K562 (cell line): ENCODE measurements at regions not wholly inside any gene's neighbourhood (a gene's known extent, or its start where the extent isn't known, plus 50 kb on each side); places are given as distances from the start of the nearest gene placed in this dataset.

Experiments used
- ATAC-seq: fragments of 200-7000 bp; cut with Tn5 transposase; 3 replicates; pipeline ENCODE4 v1.9.1; 2020; ENCODE audit warnings: moderate library complexity
- BruUV-seq: library from RNA; stranded (reverse); fragments of 400-500 nt; replicated peaks from 2 replicates; lab custom pipeline; 2021; lab: Mats Ljungman, UMichigan
- CTCF ChIA-PET: fragments of 300-600 bp; formaldehyde crosslinking; extraction: SDS; loops from one replicate; lab custom pipeline; 2021; ENCODE audit warnings: low intra/inter-chr PET ratio; lab: Yijun Ruan, JAX
- POLR2A ChIA-PET: fragments of 300-600, 350-650 bp; sonication (Branson Sonifier 250); formaldehyde crosslinking; extraction: SDS; loops from one replicate; lab custom pipeline; 2021; ENCODE audit warnings: antibody characterized with exemption, inconsistent platforms; lab: Yijun Ruan, JAX
- DNase-seq, 4 experiments: peaks; one replicate each; pipeline versions ENCODE4 v3.0.0 to v3.0.0-alpha.2; 2011 to 2018; ENCODE audit warnings: low spot score in 3 of 4, mixed read lengths in 3 of 4; ENCODE audit errors: extremely low read depth in 1 of 4
- FAIRE-seq: peaks from 2 replicates; lab custom pipeline; 2011; peaks lifted over from hg19 to GRCh38; lab: Jason Lieb, UNC
- H2AFZ ChIP-seq: 2 replicates; pipeline ENCODE4 v1.6.0; 2011; ENCODE audit warnings: low read depth, low read length, control low read depth, inconsistent platforms
- H3K27ac ChIP-seq: fragments of 200-600 bp; 3 replicates; pipeline ENCODE4 v1.8.0; 2011; ENCODE audit warnings: low read depth, mild to moderate bottlenecking, control low read depth, inconsistent platforms, low read length, moderate library complexity, mixed read lengths; ENCODE audit errors: extremely low read depth
- H3K27me3 ChIP-seq, 2 experiments: fragments of 300-600 bp in 1 of 2; 2 replicates in 1 of 2; 3 replicates in 1 of 2; pipeline versions ENCODE4 v1.6.0 to v1.8.0; 2011; ENCODE audit warnings: inconsistent platforms in 2 of 2, low read length in 2 of 2, mild to moderate bottlenecking in 1 of 2, mixed read lengths in 1 of 2, moderate library complexity in 1 of 2; ENCODE audit not compliant: control insufficient read depth in 2 of 2, insufficient read depth in 2 of 2
- H3K36me3 ChIP-seq: fragments of 300-600 bp; 3 replicates; pipeline ENCODE4 v1.8.0; 2011; ENCODE audit warnings: mild to moderate bottlenecking, low read length, inconsistent platforms; ENCODE audit not compliant: control insufficient read depth, insufficient read depth
- H3K4me1 ChIP-seq, 2 experiments: fragments of 200-600 bp in 1 of 2; replicated peaks in 1 of 2; 2 replicates in 1 of 2; 3 replicates in 1 of 2; pipeline versions ENCODE4 v1.5.1 to v1.8.0; 2011; ENCODE audit warnings: inconsistent platforms in 2 of 2, low read length in 2 of 2, mild to moderate bottlenecking in 1 of 2, mixed read lengths in 1 of 2, moderate library complexity in 1 of 2; ENCODE audit not compliant: control insufficient read depth in 2 of 2, insufficient read depth in 2 of 2
- H3K4me2 ChIP-seq: 2 replicates; pipeline ENCODE4 v1.6.1; 2011; ENCODE audit warnings: low read length, control low read depth, inconsistent platforms, mixed read lengths; ENCODE audit not compliant: insufficient read depth
- H3K4me3 ChIP-seq: fragments of 200-600 bp; sonication (generic), shearing (Covaris generic); 2 replicates; pipeline ENCODE4 v1.5.1; 2016; ENCODE audit warnings: control low read depth, inconsistent platforms
- H3K79me2 ChIP-seq: fragments of 200-600 bp; 3 replicates; pipeline ENCODE4 v1.8.0; 2011; ENCODE audit warnings: low read length, inconsistent platforms; ENCODE audit not compliant: control insufficient read depth, insufficient read depth
- H3K9ac ChIP-seq, 2 experiments: 2 replicates each; pipeline versions ENCODE4 v1.6.0 to v1.6.1; 2011; ENCODE audit warnings: low read depth in 2 of 2, low read length in 2 of 2, control low read depth in 1 of 2, inconsistent platforms in 1 of 2, mild to moderate bottlenecking in 1 of 2, mixed read lengths in 1 of 2; ENCODE audit not compliant: insufficient read depth in 1 of 2
- H3K9me1 ChIP-seq: one replicate; pipeline ENCODE4 v1.6.0; 2011; ENCODE audit warnings: inconsistent platforms, mild to moderate bottlenecking, low read length, moderate library complexity; ENCODE audit not compliant: control insufficient read depth, insufficient read depth
- H3K9me3 ChIP-seq: replicated peaks from 2 replicates; pipeline ENCODE4 v1.5.1; 2011; ENCODE audit warnings: low read depth, low read length, inconsistent platforms; ENCODE audit not compliant: control insufficient read depth, insufficient read depth
- H4K20me1 ChIP-seq: replicated peaks from 2 replicates; pipeline ENCODE4 v1.6.1; 2011; ENCODE audit warnings: low read length, inconsistent platforms, mixed read lengths; ENCODE audit not compliant: control insufficient read depth, insufficient read depth
- BACH1 ChIP-seq: fragments of 200-800 bp; sonication (Bioruptor generic); IDR thresholded peaks from 2 replicates; pipeline ENCODE4 v1.6.1; 2016; ENCODE audit warnings: missing genetic modification characterization, missing compliant biosample characterization
- CHD2 ChIP-seq: IDR thresholded peaks from 2 replicates; pipeline ENCODE4 v1.6.1; 2011; ENCODE audit warnings: low read depth, low read length
- POLR3G ChIP-seq: IDR thresholded peaks from 2 replicates; pipeline ENCODE4 v1.6.1; 2011; ENCODE audit not compliant: insufficient read length, insufficient replicate concordance; ENCODE audit errors: extremely low read depth
- SRF ChIP-seq, 2 experiments: fragments of 250-450, 450-650 bp in 1 of 2; sonication (Bioruptor Pico) in 1 of 2; sonication (generic) in 1 of 2; formaldehyde crosslinking; IDR thresholded peaks; 2 replicates each; pipeline versions ENCODE4 v1.5.0 to v1.5.1; 2020 to 2022; ENCODE audit warnings: mild to moderate bottlenecking in 1 of 2, missing genetic modification reagents in 1 of 2
- ZNF780A ChIP-seq: fragments of 250-450 bp; sonication (Bioruptor Pico); IDR thresholded peaks from 2 replicates; pipeline ENCODE4 v1.5.0; 2021; ENCODE audit warnings: mild to moderate bottlenecking
- WGBS: fragments of 100-300 bp; shearing (Covaris generic); methylation state at CpG from one replicate; pipeline ENCODE4 v1.1.6; 2016; ENCODE audit warnings: low coverage, mixed read lengths; ENCODE audit not compliant: insufficient coverage; ENCODE audit errors: missing lambda C conversion rate; 5-methylcytosine and 5-hydroxymethylcytosine counted together
- in situ Hi-C: fragments of 300-500 bp; cut with MboI; formaldehyde crosslinking; loops from 4 replicates; pipeline ENCODE4 v1.15.0; 2018; ENCODE audit warnings: inconsistent platforms, mixed read lengths
- intact Hi-C: fragments of 100-400 bp; cut with micrococcal nuclease; formaldehyde crosslinking; loops from 2 replicates; pipeline ENCODE4 v1.14.2; 2022
- TF ChIP-seq, protein P1 (sequence below): sonication (generic); formaldehyde crosslinking; IDR thresholded peaks from 2 replicates; pipeline ENCODE4 v1.8.0; 2022; ENCODE audit warnings: mild to moderate bottlenecking, missing genetic modification reagents

DNA sequence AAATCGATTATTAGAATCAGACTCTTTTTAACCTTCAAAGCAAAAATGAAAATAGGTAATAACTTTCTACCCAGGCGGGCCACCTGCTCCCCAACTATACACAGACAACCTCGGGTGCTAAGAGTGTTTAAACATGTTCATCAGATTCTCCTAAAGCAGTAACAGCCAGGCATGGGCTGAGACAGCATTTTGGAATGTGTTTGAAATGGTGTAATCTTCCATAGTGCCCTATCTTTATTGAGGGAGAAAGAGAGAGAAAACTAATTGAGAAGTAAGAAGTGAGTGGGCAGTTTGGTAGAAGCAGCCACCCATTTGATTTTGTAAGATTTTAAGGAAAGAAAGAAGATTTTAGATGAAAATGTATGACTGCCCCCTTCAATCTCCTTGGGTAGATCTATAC, 196.1 kb upstream of the CTAGE1 start:
- H3K9ac ChIP-seq: no peak overlapping the region
- H3K27me3 ChIP-seq: peaks cover 8 to 21% of the 10 kb centered on the region in 2 experiments
- no peaks in the 10 kb centered on the region for H3K79me2 ChIP-seq
- CTCF ChIA-PET: no interaction called here
- no peak overlapping the region for H2AFZ ChIP-seq
- POLR2A ChIA-PET: no interaction called here
- no peaks in the 10 kb centered on the region for H3K9me3 ChIP-seq
- no peak for DNase-seq
- H4K20me1 ChIP-seq: no peaks in the 10 kb centered on the region
- no peak overlapping the region for H3K4me3 ChIP-seq
- no TSS peak for BruUV-seq
- H3K9me1 ChIP-seq: no peaks in the 10 kb centered on the region
- 0% methylated on average over 3 of the region's 3 CpGs for WGBS
- H3K4me2 ChIP-seq: no peak overlapping the region
- intact Hi-C loops: loop anchor here (5.0 kb wide), 1 partner anchor 89 kb away; no protein-coding TSS in a partner anchor
- no peak overlapping the region for H3K27ac ChIP-seq
- no peak for FAIRE-seq
- no peak for ATAC-seq
- no peaks in the 10 kb centered on the region for H3K4me1 ChIP-seq
- in situ Hi-C loops: no loop called here
- TF ChIP-seq, protein P1, sequence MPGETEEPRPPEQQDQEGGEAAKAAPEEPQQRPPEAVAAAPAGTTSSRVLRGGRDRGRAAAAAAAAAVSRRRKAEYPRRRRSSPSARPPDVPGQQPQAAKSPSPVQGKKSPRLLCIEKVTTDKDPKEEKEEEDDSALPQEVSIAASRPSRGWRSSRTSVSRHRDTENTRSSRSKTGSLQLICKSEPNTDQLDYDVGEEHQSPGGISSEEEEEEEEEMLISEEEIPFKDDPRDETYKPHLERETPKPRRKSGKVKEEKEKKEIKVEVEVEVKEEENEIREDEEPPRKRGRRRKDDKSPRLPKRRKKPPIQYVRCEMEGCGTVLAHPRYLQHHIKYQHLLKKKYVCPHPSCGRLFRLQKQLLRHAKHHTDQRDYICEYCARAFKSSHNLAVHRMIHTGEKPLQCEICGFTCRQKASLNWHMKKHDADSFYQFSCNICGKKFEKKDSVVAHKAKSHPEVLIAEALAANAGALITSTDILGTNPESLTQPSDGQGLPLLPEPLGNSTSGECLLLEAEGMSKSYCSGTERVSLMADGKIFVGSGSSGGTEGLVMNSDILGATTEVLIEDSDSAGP: no peak
- no peak for TF ChIP-seq CHD2
- TF ChIP-seq POLR3G: no peak
- no peak for TF ChIP-seq BACH1
- TF ChIP-seq ZNF780A (CRISPR knock-in tag): no peak
- no peak for TF ChIP-seq SRF (CRISPR knock-in tag; IDR thresholded peaks at IDR 0.05)
- H3K36me3 ChIP-seq: no peaks in the 10 kb centered on the region
